HAP-1 (cell line): ENCODE measurements at regions not wholly inside any gene's neighbourhood (a gene's known extent, or its start where the extent isn't known, plus 50 kb on each side); places are given as distances from the start of the nearest gene placed in this dataset.
"Not testable (repeated sequence)": the region's sequence is repeated elsewhere in the genome, so short reads cannot be mapped to it uniquely, and the experiment has no call there.

Experiments used
- DNase-seq, 2 experiments: peaks; one replicate each; pipeline ENCODE4 v3.0.0-alpha.2; 2016 to 2020; ENCODE audit warnings: low spot score in 2 of 2
- H3K27me3 ChIP-seq: fragments of 250-450 bp; sonication (Bioruptor Pico); 2 replicates; pipeline ENCODE4 v1.5.1; 2020; ENCODE audit warnings: low read depth, mild to moderate bottlenecking, moderate library complexity
- H3K36me3 ChIP-seq: fragments of 250-450 bp; sonication (Bioruptor Pico); replicated peaks from 2 replicates; pipeline ENCODE4 v1.5.1; 2020; ENCODE audit warnings: mild to moderate bottlenecking
- H3K4me1 ChIP-seq: fragments of 250-450 bp; sonication (Bioruptor Pico); 2 replicates; pipeline ENCODE4 v1.5.1; 2020; ENCODE audit warnings: mild to moderate bottlenecking
- H3K4me3 ChIP-seq: fragments of 250-450 bp; sonication (Bioruptor Pico); 2 replicates; pipeline ENCODE4 v1.5.1; 2020; ENCODE audit warnings: mild to moderate bottlenecking, moderate library complexity
- H3K9me3 ChIP-seq: fragments of 250-450 bp; sonication (Bioruptor Pico); 2 replicates; pipeline ENCODE4 v1.5.1; 2020; ENCODE audit warnings: mild to moderate bottlenecking, moderate library complexity
- in situ Hi-C: fragments of 300-500 bp; cut with MboI; formaldehyde crosslinking; loops from 3 replicates; pipeline ENCODE4 v1.14.3; 2020; ENCODE audit warnings: low sequenced_read_pairs, inconsistent platforms, mixed read lengths

DNA sequence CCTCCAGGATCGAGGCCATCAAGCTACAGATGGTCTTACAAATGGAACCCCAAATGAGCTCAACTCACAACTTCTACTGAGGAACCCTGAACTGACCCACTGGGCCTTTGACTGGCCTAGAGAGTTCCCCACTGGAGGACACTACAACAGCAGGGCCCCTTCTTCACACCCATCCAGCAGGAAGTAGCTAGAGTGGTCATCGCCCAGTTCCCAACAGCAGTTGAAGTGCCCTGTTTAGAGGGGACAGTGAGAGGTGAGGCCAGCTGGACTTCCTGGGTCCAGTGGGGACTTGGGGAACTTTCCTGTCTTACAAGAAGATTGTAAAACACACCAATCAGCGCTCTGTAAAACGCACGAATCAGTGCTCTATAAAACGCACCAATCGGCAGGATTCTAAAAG, 247.9 kb upstream of the BTG1 start:
- no peak for DNase-seq
- Histone ChIP-seq H3K4me1 (no peaks in the 10 kb centered on the region), H3K27me3 (no peaks in the 10 kb centered on the region), H3K4me3 (no peak overlapping the region), H3K9me3 (no peaks in the 10 kb centered on the region), H3K36me3 (no peaks in the 10 kb centered on the region)
- in situ Hi-C loops = no loop called here

DNA sequence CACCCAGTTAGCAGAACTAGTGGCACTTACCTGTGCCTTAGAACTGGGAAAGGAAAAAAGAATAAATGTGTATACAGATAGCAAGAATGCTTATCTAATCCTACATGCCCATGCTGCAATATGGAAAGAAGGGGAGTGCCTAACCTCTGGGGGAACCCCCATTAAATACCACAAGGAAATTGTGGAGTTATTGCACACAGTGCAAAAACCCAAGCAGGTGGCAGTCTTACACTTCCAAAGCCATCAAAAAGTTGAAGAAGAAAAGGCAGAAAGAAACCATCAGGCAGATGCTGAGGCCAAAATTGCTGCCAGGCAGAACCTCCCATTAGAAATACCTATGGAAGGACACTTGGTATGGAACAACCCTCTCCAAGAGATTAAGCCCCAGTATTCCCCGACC, 246.1 kb upstream of the BTG1 start:
- H3K9me3 ChIP-seq, H3K4me3 ChIP-seq, H3K27me3 ChIP-seq, H3K36me3 ChIP-seq, DNase-seq, in situ Hi-C loops, H3K4me1 ChIP-seq: not testable (repeated sequence)

DNA sequence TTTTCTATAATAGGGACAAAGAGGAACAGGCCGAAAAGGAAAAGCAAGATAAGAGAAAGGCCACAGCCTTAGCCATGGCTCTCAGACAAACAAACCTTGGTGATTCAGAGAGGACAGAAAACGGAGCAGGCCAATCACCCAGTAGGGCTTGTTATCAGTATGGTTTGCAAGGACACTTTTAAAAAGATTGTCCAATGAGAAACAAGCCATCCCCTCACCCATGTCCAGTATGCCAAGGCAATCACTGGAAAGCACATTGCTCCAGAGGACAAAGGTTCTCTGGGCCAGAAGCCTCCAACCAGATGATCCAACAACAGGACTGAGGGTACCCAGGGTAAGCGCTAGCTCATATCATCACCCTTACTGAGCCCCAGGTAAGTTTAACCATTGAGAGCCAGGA, 243.8 kb upstream of the BTG1 start:
- Histone ChIP-seq H3K27me3 (no peaks in the 10 kb centered on the region), H3K36me3 (no peaks in the 10 kb centered on the region), H3K4me1 (no peaks in the 10 kb centered on the region), H3K4me3 (no peak overlapping the region), H3K9me3 (no peaks in the 10 kb centered on the region)
- in situ Hi-C loops = no loop called here
- no peak for DNase-seq

DNA sequence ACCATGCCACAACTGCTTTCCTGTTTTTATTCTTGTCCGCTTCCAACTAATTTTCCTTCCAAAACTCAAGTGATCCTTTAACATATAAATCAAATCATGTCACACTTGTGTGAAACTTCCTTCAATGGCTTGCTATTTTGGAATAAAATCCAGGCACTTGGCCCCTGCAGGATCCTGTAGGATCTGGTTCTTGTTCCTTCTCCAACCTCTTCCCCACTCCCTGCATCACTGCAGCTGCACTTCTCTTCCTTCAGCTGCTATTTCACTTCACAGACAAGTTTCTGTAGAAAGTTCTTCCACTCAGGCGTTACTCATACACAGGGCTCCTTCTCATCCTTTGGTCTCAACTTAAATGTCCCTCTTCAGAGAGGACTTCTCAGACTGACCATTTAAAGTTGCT, 239.7 kb upstream of the BTG1 start:
- Histone ChIP-seq H3K27me3 (no peaks in the 10 kb centered on the region), H3K4me3 (no peak overlapping the region), H3K9me3 (no peaks in the 10 kb centered on the region), H3K36me3 (no peaks in the 10 kb centered on the region), H3K4me1 (no peaks in the 10 kb centered on the region)
- DNase-seq = no peak
- in situ Hi-C loops = no loop called here

DNA sequence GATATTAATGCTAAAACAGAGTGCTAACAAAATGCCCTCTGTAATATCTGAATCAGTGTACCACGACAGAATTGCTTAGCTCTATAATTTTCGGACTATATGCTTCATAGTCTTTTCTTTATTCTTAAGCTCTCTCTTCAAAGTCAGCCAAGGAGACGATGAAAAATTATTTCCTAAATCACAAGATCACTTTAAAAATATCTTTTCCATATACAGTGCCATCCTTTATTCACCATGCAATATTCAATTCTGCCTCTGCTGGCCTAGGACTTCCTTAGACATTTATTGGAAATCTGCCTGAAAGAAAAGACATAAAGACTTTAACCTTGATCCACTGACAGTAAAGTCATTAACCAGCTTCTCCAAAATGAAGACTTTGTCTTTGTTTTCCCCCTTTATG, 238.9 kb upstream of the BTG1 start:
- H3K9me3 ChIP-seq = no peaks in the 10 kb centered on the region
- no peak for DNase-seq
- H3K27me3 ChIP-seq = no peaks in the 10 kb centered on the region
- no peaks in the 10 kb centered on the region for H3K4me1 ChIP-seq
- no peak overlapping the region for H3K4me3 ChIP-seq
- in situ Hi-C loops = no loop called here
- H3K36me3 ChIP-seq = no peaks in the 10 kb centered on the region

DNA sequence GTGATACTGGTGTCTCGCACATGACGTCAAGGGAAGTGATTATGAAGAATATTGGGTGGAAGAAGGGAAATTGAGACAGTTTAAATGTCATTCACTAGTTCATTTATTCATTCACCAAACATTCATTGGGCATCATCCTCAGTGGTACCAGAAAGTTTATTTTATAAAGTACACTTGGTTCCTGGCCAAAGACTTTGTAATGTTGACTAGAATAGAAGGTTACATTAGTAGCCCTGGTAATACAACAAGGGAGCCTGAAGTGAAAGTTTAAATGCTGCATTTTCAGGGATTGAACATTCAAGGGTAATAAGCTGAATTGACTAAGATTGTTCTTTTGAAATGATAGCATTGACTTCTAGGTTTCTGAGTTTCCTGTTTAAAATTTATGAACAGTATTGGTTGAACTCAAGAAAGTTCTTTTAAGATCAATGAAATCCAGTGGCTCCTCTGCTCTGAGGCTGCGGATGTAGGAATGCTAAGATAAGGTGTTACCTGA, 236.8 kb upstream of the BTG1 start:
- no peak for DNase-seq
- H3K27me3 ChIP-seq = no peaks in the 10 kb centered on the region
- no peak overlapping the region for H3K4me3 ChIP-seq
- no peaks in the 10 kb centered on the region for H3K4me1 ChIP-seq
- H3K9me3 ChIP-seq = no peaks in the 10 kb centered on the region
- in situ Hi-C loops = no loop called here
- H3K36me3 ChIP-seq = no peaks in the 10 kb centered on the region

DNA sequence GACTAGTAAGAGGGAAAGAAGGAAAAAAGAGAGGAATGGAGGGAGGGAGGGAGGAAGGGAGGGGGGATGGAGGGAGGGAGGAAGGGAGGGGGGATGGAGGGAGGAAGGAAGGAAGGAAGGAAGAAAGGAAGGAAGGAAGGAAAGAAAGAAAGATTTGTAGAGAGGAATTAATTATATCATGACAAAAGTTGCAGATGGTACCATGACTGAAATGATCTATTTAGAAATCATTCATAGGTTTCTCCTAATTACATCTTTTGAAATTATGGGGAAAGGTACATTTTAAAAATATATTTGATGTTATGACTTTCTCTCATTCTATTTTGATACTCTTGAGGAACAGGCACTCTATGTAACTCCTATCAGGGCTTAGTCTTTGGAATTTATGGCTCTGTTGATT, 236.2 kb upstream of the BTG1 start:
- H3K4me1 ChIP-seq = no peaks in the 10 kb centered on the region
- DNase-seq = no peak
- no peaks in the 10 kb centered on the region for H3K27me3 ChIP-seq
- no peaks in the 10 kb centered on the region for H3K36me3 ChIP-seq
- H3K4me3 ChIP-seq = no peak overlapping the region
- H3K9me3 ChIP-seq = no peaks in the 10 kb centered on the region
- in situ Hi-C loops = no loop called here

DNA sequence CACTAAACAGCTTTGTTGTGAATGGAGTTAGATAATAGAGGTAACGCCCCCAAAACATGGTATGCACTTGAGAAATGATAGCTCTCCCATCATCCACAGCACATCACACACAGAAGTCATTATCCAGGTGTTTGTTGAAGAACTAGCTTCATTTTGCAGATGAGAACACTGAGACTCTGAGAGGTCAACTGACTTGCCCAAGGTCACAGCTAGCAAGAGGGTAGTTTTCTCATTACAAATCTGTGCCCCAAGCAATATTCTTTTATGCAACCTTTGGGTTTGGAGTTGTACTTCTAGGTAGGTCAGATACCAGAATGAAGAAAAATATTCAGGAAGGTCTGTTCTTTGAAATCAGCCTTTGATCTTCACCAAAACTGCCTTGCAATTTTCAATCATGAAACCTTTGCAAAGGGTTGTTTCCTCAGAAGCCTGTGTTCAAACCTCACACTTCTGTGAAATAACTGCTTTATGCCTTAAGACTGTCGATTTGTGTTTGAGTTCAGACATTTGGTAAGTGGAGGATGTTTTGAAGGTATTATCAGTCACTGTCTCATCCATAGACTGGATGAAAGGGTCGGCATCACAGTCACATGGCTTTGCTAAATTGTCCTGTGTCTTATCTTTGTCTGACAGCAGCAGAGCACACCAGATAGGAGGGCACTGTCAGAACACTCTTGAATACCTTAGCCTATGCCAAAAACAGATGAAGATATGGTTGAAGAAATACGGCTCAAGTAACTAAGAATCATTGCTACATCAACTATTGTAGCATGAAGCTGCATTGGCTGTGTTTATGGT, 233.2 kb upstream of the BTG1 start:
- H3K27me3 ChIP-seq = no peaks in the 10 kb centered on the region
- no peak for DNase-seq
- H3K9me3 ChIP-seq = no peaks in the 10 kb centered on the region
- in situ Hi-C loops = no loop called here
- H3K36me3 ChIP-seq = no peaks in the 10 kb centered on the region
- H3K4me3 ChIP-seq = no peak overlapping the region
- no peaks in the 10 kb centered on the region for H3K4me1 ChIP-seq

DNA sequence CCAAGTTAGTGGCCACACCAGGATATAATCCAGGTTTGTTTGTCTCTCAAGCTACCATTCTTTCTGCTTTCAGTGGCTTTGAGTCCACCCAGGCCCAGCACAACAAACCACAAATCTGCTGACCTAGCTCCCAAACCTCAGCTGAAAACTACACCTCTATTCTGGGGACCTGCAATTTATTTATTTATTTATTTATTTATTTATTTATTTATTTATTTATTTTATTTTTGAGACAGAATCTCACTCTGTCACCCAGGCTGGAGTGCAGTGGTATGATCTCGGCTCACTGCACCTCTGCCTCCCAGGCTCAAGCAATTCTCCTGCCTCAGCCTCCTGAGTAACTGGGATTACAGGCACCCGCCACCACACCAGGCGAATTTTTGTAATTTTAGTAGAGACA, 229.9 kb upstream of the BTG1 start:
- H3K9me3 ChIP-seq, H3K36me3 ChIP-seq, H3K4me1 ChIP-seq, H3K27me3 ChIP-seq, H3K4me3 ChIP-seq, DNase-seq, in situ Hi-C loops: not testable (repeated sequence)

DNA sequence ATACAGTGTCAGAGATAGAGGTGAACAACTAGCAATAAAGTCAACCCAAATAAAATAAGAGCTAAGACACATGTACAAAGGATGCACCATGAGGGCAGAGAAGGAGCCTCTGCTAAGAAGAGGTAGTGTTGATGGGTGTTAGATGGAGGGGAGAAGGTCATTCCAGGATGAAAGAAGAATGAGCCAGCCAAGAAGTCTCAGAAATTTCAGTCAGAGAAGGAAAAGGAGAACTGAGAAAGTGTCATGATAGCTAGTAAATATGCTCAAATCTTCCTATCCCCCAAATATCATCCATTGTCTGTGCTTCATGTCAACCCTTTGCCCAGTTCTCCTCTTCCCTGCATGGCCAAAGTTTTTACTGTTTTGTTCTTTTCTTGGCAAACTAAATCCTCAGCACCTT, 225.2 kb upstream of the BTG1 start:
- Histone ChIP-seq H3K4me1 (no peaks in the 10 kb centered on the region), H3K36me3 (no peaks in the 10 kb centered on the region), H3K27me3 (no peaks in the 10 kb centered on the region; the same call in 1 of the 2 replicates), H3K4me3 (no peak overlapping the region), H3K9me3 (no peaks in the 10 kb centered on the region; the same call in 1 of the 2 replicates)
- in situ Hi-C loops = no loop called here
- DNase-seq = no peak

DNA sequence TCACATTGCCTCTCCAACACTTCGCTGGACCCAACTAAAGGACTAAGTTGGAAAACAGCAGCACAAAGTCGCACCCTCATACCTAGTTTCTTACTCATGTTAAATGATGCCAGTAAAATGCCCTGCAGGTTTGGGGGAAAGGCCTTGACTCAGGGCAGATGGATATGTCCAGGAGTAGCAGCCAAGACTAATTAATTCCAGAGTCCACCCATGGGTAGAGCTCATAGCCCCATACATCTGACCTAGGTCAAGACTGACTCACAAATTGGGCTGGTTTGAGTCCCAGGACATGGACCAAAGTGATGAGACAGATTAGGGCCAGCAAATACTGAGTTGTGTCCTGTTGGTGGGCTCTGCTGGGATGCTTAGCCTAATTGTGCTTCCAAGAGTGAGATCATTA, 224.0 kb upstream of the BTG1 start:
- in situ Hi-C loops = no loop called here
- no peaks in the 10 kb centered on the region; the same call in 1 of the 2 replicates for H3K9me3 ChIP-seq
- H3K4me1 ChIP-seq = no peaks in the 10 kb centered on the region
- no peak for DNase-seq
- no peaks in the 10 kb centered on the region; the same call in 1 of the 2 replicates for H3K27me3 ChIP-seq
- H3K36me3 ChIP-seq = no peaks in the 10 kb centered on the region
- no peak overlapping the region for H3K4me3 ChIP-seq

DNA sequence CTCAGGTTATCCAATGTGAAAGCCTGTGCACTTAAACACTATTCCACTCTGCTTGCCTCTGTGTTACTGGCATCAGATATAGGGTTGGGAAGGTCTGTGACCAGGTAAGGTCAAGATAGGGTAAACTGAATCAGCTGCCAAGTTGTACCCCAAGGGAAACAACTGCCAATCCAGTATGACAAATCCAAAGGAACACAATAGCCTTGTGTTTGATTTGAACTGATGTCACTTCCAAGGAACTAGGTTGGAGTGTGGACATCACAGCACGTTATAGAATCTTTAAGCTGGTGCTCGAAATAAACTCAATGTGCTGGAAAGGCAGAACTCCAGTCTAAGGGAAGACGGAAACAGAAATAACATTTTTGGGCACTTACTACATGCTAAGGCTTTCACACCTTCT, 223.4 kb upstream of the BTG1 start:
- no peak overlapping the region for H3K4me3 ChIP-seq
- H3K4me1 ChIP-seq = no peaks in the 10 kb centered on the region
- in situ Hi-C loops = no loop called here
- H3K9me3 ChIP-seq = no peaks in the 10 kb centered on the region; the same call in 1 of the 2 replicates
- no peak for DNase-seq
- H3K36me3 ChIP-seq = no peaks in the 10 kb centered on the region
- H3K27me3 ChIP-seq = no peaks in the 10 kb centered on the region; the same call in 1 of the 2 replicates

DNA sequence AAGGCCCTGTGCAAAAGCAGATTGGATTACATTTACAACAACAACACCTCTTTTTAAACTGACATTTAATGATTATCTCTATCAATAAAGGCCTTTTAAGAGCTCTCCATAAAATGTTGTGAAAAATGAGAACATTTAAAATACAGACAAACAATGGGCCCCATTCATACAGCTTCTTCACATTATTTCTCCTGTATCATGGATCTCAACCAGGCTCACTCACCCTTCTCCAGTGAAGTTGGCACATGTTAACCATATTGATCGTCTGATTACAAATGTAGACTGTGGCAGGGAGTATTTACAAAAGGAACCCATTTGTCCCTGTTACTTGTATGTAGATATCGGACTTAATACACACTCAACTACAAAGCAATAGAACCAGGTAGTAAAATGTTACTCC, 220.2 kb upstream of the BTG1 start:
- H3K9me3 ChIP-seq = no peaks in the 10 kb centered on the region
- no peaks in the 10 kb centered on the region for H3K4me1 ChIP-seq
- no peaks in the 10 kb centered on the region for H3K36me3 ChIP-seq
- in situ Hi-C loops = no loop called here
- no peak overlapping the region for H3K4me3 ChIP-seq
- DNase-seq = no peak
- peaks cover 20% of the 10 kb centered on the region for H3K27me3 ChIP-seq

DNA sequence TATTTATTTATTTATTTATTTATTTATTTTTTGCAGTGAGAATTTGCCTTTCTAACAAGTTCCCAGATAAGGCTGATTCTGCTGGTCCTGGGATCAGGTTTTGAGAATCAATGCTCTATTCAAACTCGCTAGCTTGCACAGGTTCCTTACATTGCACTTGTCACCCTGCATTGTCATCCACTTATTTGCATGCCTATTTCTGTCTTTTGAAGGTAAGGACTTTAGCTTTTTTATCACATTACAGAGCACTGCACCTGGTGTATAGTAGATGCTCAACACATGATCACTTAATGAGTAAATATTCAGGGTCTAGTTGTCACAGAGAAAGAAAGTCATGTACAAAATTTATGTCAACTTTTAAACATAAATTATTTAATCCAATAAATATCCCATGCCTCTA, 219.7 kb upstream of the BTG1 start:
- Histone ChIP-seq H3K9me3 (no peaks in the 10 kb centered on the region), H3K36me3 (no peaks in the 10 kb centered on the region), H3K4me3 (no peak overlapping the region), H3K27me3 (peaks cover 20% of the 10 kb centered on the region), H3K4me1 (no peaks in the 10 kb centered on the region)
- no peak for DNase-seq
- in situ Hi-C loops = no loop called here
